ENCODE measurements at regions not wholly inside any gene's neighbourhood (a gene's known extent, or its start where the extent isn't known, plus 50 kb on each side); places are given as distances from the start of the nearest gene placed in this dataset.

- H3K79me2 ChIP-seq (ENCODE audit: insufficient read depth, low read length): no peaks in the 10 kb centered on the region
- no peak overlapping the region for H2AFZ ChIP-seq (ENCODE audit: low read length)
- H3K9me3 ChIP-seq (ENCODE audit: low read length): no peaks in the 10 kb centered on the region
- 63% methylated on average over 1 of the region's 1 CpG for WGBS (ENCODE audit: low lambda C conversion rate)
- TF ChIP-seq FOXP4 (CRISPR knock-in tag; IDR thresholded peaks at IDR 0.05) (no peak), PRDM4 (CRISPR knock-in tag; IDR thresholded peaks at IDR 0.05; ENCODE audit: borderline replicate concordance) (no peak), HNF1A (IDR thresholded peaks at IDR 0.05; ENCODE audit: low read depth) (no peak), HNF1A (CRISPR knock-in tag; IDR thresholded peaks at IDR 0.05; ENCODE audit: borderline replicate concordance) (no peak), PHF5A (CRISPR knock-in tag; IDR thresholded peaks at IDR 0.05; ENCODE audit: low read depth, unreplicated experiment) (no peak)
- ATAC-seq (no peak), DNase-seq (ENCODE audit: low spot score) (no peak), FAIRE-seq (no peak)
- no peak overlapping the region for H3K9ac ChIP-seq (ENCODE audit: insufficient read depth, low read depth, low read length)
- in situ Hi-C loops (cut with HindIII; ENCODE audit: extremely low pct_ligation_motif_present, low pct_unique_long_range_greater_than_20kb) (no loop called here), intact Hi-C loops (cut with micrococcal nuclease; ENCODE audit: unreplicated experiment) (no loop called here)
- no peak overlapping the region for H3K27ac ChIP-seq (ENCODE audit: extremely low read length, insufficient read depth, low read length)
- no peaks in the 10 kb centered on the region for H3K27me3 ChIP-seq (ENCODE audit: control insufficient read depth in 1 of 2, insufficient read depth in 2 of 2, low read length in 2 of 2)
- POLR2A ChIA-PET: no interaction called here
- no TSS peak for BruUV-seq (replicated peaks)
- H4K20me1 ChIP-seq (ENCODE audit: insufficient read depth, low read length): no peaks in the 10 kb centered on the region
- H3K36me3 ChIP-seq (replicated peaks in 1 of 2; ENCODE audit: control insufficient read depth in 1 of 2, insufficient read depth in 2 of 2, low read length in 2 of 2): no peaks in the 10 kb centered on the region
- no peaks in the 10 kb centered on the region for H3K4me1 ChIP-seq (ENCODE audit: insufficient read depth, low read length)
- no peak overlapping the region for H3K4me3 ChIP-seq (replicated peaks in 1 of 3; ENCODE audit: insufficient read depth in 1 of 3, low read depth in 2 of 3, low read length in 3 of 3)
- CTCF ChIA-PET (ENCODE audit: low intra/inter-chr PET ratio, low total read pairs): no interaction called here
- H3K4me2 ChIP-seq (ENCODE audit: low read depth, low read length): no peak overlapping the region
Observed at GRCh38 chr1:101165532-101165931, 71.3 kb upstream of the S1PR1 start.

All from HepG2 (cell line).